Activated CD8-positive, alpha-beta T cell treated with anti-CD3 and anti-CD28 coated beads for 36 hours (primary cell): ENCODE measurements at regions not wholly inside any gene's neighbourhood (a gene's known extent, or its start where the extent isn't known, plus 50 kb on each side); places are given as distances from the start of the nearest gene placed in this dataset.
"Not testable (repeated sequence)": the region's sequence is repeated elsewhere in the genome, so short reads cannot be mapped to it uniquely, and the experiment has no call there.

Experiments used
- ATAC-seq: fragments of 200-7000 bp; cut with Tn5 transposase; one replicate; pipeline ENCODE4 v1.10.0; 2021; ENCODE audit warnings: mild to moderate bottlenecking, moderate library complexity
- CTCF ChIA-PET: fragments of 350-600 bp; sonication (Branson Sonifier 250); formaldehyde crosslinking; loops from one replicate; lab custom pipeline; 2021; ENCODE audit warnings: antibody characterized with exemption; lab: Charles Lee
- POLR2A ChIA-PET: fragments of 350-600 bp; sonication (Branson Sonifier 250); formaldehyde crosslinking; loops from one replicate; lab custom pipeline; 2021; ENCODE audit warnings: antibody characterized with exemption; lab: Charles Lee
- DNase-seq: peaks from one replicate; pipeline ENCODE4 v3.0.0-alpha.2; 2020
- H3K27ac Mint-ChIP-seq: one replicate; pipeline ENCODE4 v1.8.0; 2021; ENCODE audit warnings: mild to moderate bottlenecking, mixed read lengths
- H3K27me3 Mint-ChIP-seq: one replicate; pipeline ENCODE4 v1.8.0; 2021; ENCODE audit warnings: mixed read lengths
- H3K36me3 Mint-ChIP-seq: one replicate; pipeline ENCODE4 v1.8.0; 2021; ENCODE audit warnings: low read depth, mixed read lengths
- H3K4me1 Mint-ChIP-seq: one replicate; pipeline ENCODE4 v1.8.0; 2021; ENCODE audit warnings: low read depth, mixed read lengths
- H3K4me3 Mint-ChIP-seq: one replicate; pipeline ENCODE4 v1.8.0; 2021; ENCODE audit warnings: mild to moderate bottlenecking, moderate library complexity, mixed read lengths
- H3K9me3 Mint-ChIP-seq: one replicate; pipeline ENCODE4 v1.8.0; 2021; ENCODE audit warnings: mixed read lengths
- CTCF ChIP-seq: fragments of 200-600 bp; IDR thresholded peaks from one replicate; pipeline ENCODE4 v1.8.0; 2022; ENCODE audit warnings: antibody characterized with exemption, mild to moderate bottlenecking
- intact Hi-C: fragments of 100-400 bp; cut with micrococcal nuclease; formaldehyde crosslinking; loops from one replicate; pipeline ENCODE4 v1.10.0; 2022

GRCh38 chr3:4908433-4909156, 70.6 kb upstream of the BHLHE40 start:
- ATAC-seq: peak; percentile 41
- ChIA-PET CTCF (interaction anchor here (0.7 to 1.8 kb wide), 6 partner anchors 50 to 197 kb away, joined by 3 to 6 read pairs (median 3); partner anchors contain the start of gene BHLHE40), POLR2A (interaction anchor here (1.0 to 2.1 kb wide), 4 partner anchors 69 to 102 kb away, joined by 3 to 9 read pairs (median 4); partner anchors contain the start of gene BHLHE40)
- intact Hi-C loops: loop anchor here (5.0 to 10.0 kb wide), 3 partner anchors 69 to 186 kb away; partner anchors contain the start of gene BHLHE40
- peaks cover 5% of the 10 kb centered on the region for H3K9me3 Mint-ChIP-seq
- H3K4me1 Mint-ChIP-seq: peaks cover 59% of the 10 kb centered on the region
- peak overlapping the region; percentile 85 for H3K27ac Mint-ChIP-seq
- TF ChIP-seq CTCF: no peak
- H3K27me3 Mint-ChIP-seq: no peaks in the 10 kb centered on the region
- peak overlapping the region; percentile 3 for H3K4me3 Mint-ChIP-seq
- peak; percentile 22 for DNase-seq
- H3K36me3 Mint-ChIP-seq: peaks cover 2% of the 10 kb centered on the region

GRCh38 chr3:4914464-4914863, 64.8 kb upstream of the BHLHE40 start:
- Mint-ChIP-seq H3K36me3 (peaks cover 4% of the 10 kb centered on the region), H3K27me3 (no peaks in the 10 kb centered on the region), H3K4me3 (no peak overlapping the region), H3K9me3 (peaks cover 13% of the 10 kb centered on the region), H3K4me1 (peaks cover 3% of the 10 kb centered on the region), H3K27ac (no peak overlapping the region)
- intact Hi-C loops: no loop called here
- ChIA-PET CTCF (no interaction called here), POLR2A (no interaction called here)
- DNase-seq (no peak), ATAC-seq (no peak)
- TF ChIP-seq CTCF: no peak

GRCh38 chr3:4921589-4921988, 57.6 kb upstream of the BHLHE40 start:
- POLR2A ChIA-PET, ATAC-seq, H3K4me1 Mint-ChIP-seq, DNase-seq, H3K4me3 Mint-ChIP-seq, H3K27me3 Mint-ChIP-seq, intact Hi-C loops, CTCF ChIA-PET, H3K9me3 Mint-ChIP-seq, H3K27ac Mint-ChIP-seq, H3K36me3 Mint-ChIP-seq: not testable (repeated sequence)

GRCh38 chr3:4926892-4927291, 52.3 kb upstream of the BHLHE40 start:
- TF ChIP-seq CTCF: no peak
- Mint-ChIP-seq H3K4me1 (peaks cover 29% of the 10 kb centered on the region), H3K27me3 (no peaks in the 10 kb centered on the region), H3K27ac (peak overlapping the region; percentile 67), H3K4me3 (no peak overlapping the region), H3K9me3 (no peaks in the 10 kb centered on the region), H3K36me3 (no peaks in the 10 kb centered on the region)
- no peak for DNase-seq
- ATAC-seq: no peak
- intact Hi-C loops: loop anchor here (5.0 kb wide), 1 partner anchor 50 kb away; the partner anchor contains the start of gene BHLHE40
- ChIA-PET CTCF (no interaction called here), POLR2A (no interaction called here)

- ATAC-seq: peak; percentile 18
- Mint-ChIP-seq H3K27me3 (no peaks in the 10 kb centered on the region), H3K36me3 (no peaks in the 10 kb centered on the region), H3K4me3 (no peak overlapping the region), H3K27ac (peak overlapping the region; percentile 35), H3K4me1 (peaks cover 29% of the 10 kb centered on the region), H3K9me3 (no peaks in the 10 kb centered on the region)
- POLR2A ChIA-PET: interaction anchor here (1.2 kb wide), 1 partner anchor 87 kb away, joined by 3 read pairs; no protein-coding TSS in a partner anchor
- CTCF ChIA-PET: interaction anchor here (0.7 to 1.0 kb wide), 4 partner anchors 23 to 55 kb away, joined by 3 to 4 read pairs (median 3); no protein-coding TSS in a partner anchor
- intact Hi-C loops: loop anchor here (5.0 kb wide), 1 partner anchor 49 kb away; the partner anchor contains the start of gene BHLHE40
- no peak for TF ChIP-seq CTCF
- peak; percentile 55 for DNase-seq
Observed at GRCh38 chr3:4928277-4928789, 50.9 kb upstream of the BHLHE40 start.
